ENCODE measurements at regions not wholly inside any gene's neighbourhood (a gene's known extent, or its start where the extent isn't known, plus 50 kb on each side); places are given as distances from the start of the nearest gene placed in this dataset.

DNA sequence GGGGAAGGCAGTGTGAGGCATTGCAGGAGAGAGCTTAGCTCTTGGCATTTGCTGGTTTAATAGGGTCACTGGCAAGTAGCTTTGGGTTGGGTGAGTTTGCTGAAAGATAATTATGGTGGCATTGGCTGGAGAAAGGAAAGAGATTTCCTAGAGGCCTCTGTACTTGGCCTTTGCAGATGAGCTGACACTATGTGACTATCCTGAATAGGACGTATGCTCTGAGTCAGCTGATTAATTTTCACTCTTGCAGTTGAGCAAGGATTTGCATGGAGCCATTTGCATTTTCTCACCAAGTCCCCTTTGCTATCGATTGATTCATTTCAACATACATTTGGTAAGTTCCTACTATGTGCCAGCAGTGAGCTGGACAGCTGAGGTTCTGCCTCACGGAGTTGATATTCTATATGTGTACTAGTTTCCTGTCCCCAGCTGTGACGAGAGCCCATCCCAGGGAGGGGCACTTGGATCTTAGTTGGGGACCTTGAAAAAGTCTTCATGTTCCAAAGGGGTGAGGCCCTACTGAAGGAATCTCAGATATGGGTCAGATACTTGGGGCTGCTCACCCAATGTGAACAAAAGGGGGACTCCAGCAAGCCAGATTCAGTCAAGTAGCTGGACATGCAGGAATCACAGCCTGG, 245.7 kb downstream of the LOXHD1 start:
- TF ChIP-seq POLR2AphosphoS5 (IDR thresholded peaks at IDR 0.05; ENCODE audit: borderline replicate concordance, low read depth, low read length) (no peak), EZH2 (IDR thresholded peaks at IDR 0.05) (no peak), FOXP2 (optimal IDR thresholded peaks at IDR 0.05; ENCODE audit: control extremely low read depth, extremely low read length, insufficient read depth) (no peak)
